Parathyroid adenoma (tissue), 2 donors: ENCODE measurements at regions not wholly inside any gene's neighbourhood (a gene's known extent, or its start where the extent isn't known, plus 50 kb on each side); places are given as distances from the start of the nearest gene placed in this dataset.
"Not testable (repeated sequence)": the region's sequence is repeated elsewhere in the genome, so short reads cannot be mapped to it uniquely, and the experiment has no call there.

ENCODE experiments used
- H2AFZ ChIP-seq: fragments of 300-600 bp; sonication (generic); one replicate; pipeline ENCODE4 v1.7.0; 2017; ENCODE audit warnings: antibody characterized with exemption, mild to moderate bottlenecking
- H3K27ac ChIP-seq: fragments of 300-600 bp; sonication (generic); one replicate; pipeline ENCODE4 v1.7.0; 2017
- H3K27me3 ChIP-seq: fragments of 300-600 bp; sonication (generic); one replicate; pipeline ENCODE4 v1.7.0; 2017; ENCODE audit warnings: low read length; ENCODE audit not compliant: control insufficient read depth, insufficient read depth
- H3K36me3 ChIP-seq: fragments of 300-600 bp; sonication (generic); one replicate; pipeline ENCODE4 v1.7.0; 2017; ENCODE audit warnings: low read length; ENCODE audit not compliant: control insufficient read depth, insufficient read depth
- H3K4me1 ChIP-seq: fragments of 300-600 bp; sonication (generic); one replicate; pipeline ENCODE4 v1.7.0; 2017; ENCODE audit warnings: control low read depth
- H3K4me2 ChIP-seq: fragments of 300-600 bp; sonication (generic); one replicate; pipeline ENCODE4 v1.7.0; 2017; ENCODE audit warnings: low read length
- H3K4me3 ChIP-seq: fragments of 300-600 bp; sonication (generic); one replicate; pipeline ENCODE4 v1.7.0; 2017; ENCODE audit warnings: low read depth, low read length
- H3K79me2 ChIP-seq: fragments of 300-600 bp; sonication (generic); one replicate; pipeline ENCODE4 v1.7.0; 2017; ENCODE audit warnings: control low read depth
- H3K9ac ChIP-seq: fragments of 300-600 bp; sonication (generic); one replicate; pipeline ENCODE4 v1.7.0; 2017; ENCODE audit warnings: mild to moderate bottlenecking
- H3K9me3 ChIP-seq: fragments of 300-600 bp; sonication (generic); one replicate; pipeline ENCODE4 v1.7.0; 2017; ENCODE audit warnings: low read length; ENCODE audit not compliant: control insufficient read depth
- donor health status: primary hyperparathyroidism.

- not testable (repeated sequence) for H3K36me3 ChIP-seq, H3K4me3 ChIP-seq, H3K27ac ChIP-seq, H3K9me3 ChIP-seq, H3K4me1 ChIP-seq, H3K79me2 ChIP-seq, H3K27me3 ChIP-seq, H2AFZ ChIP-seq, H3K4me2 ChIP-seq, H3K9ac ChIP-seq
Measured at GRCh38 chr2:87516369-87516967, 231.4 kb upstream of the PLGLB2 start.

DNA sequence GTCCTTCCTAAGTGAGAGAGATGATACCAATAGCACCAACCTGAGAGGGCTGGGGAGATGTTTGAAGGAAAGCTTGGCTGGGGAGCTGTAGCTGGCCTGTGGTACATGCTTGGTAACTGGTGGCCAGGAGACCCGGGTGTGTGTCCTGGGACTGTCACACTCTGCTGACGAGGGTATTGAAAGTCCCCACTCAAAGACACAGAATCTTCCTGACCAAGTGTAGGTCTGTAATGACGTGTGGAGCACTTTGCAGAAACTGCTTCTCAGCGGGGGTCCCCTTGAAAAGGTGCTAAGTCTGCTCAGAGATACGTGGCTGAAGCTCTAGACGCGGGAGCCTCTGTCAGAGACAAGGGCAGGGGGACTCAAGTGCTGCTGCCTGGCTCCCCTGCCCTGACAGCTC, 230.4 kb upstream of the PLGLB2 start:
- H3K36me3 ChIP-seq, H2AFZ ChIP-seq, H3K4me2 ChIP-seq, H3K4me3 ChIP-seq, H3K27me3 ChIP-seq, H3K9ac ChIP-seq, H3K79me2 ChIP-seq, H3K9me3 ChIP-seq, H3K27ac ChIP-seq, H3K4me1 ChIP-seq: not testable (repeated sequence)

DNA sequence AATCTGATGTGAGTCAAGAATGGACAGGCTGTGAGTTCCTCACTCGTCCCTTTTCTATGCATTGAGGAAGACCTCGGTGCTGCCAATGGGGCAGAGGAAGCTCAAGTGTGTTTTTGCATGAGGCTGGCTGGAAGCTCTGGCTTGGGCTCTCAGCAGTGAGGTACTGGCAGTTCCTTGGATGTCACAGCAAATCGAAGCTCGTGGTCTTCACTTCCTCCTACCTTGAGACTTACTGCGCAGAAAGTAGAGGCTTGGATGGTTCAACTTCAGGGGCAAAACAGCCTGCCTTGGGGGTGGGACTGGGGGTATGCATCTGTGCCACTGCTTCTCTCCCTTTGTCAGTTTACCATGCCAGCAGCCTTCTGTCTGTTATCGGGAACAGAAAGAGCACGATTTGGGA, 229.8 kb upstream of the PLGLB2 start:
- not testable (repeated sequence) for H3K27ac ChIP-seq, H3K79me2 ChIP-seq

DNA sequence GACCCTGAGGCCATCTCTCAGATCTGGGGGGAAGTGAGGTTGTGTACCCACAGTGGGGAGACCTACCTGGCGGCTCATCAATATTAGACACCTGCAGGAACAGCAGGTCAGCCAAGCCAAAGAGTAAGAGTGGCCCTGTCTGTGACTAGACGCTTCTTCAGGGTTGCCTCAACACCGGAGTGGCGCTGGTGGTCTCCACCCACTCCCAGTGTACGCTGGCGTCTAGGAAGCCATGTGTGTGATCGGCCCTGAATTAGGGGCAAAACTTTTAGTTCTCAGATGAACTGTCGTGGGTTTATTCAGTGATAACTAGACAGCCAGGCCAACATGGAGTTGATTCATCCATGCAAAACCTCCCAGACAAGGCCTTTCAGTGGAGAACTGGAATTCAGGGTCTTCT, 229.3 kb upstream of the PLGLB2 start:
- H3K27me3 ChIP-seq, H3K9me3 ChIP-seq, H3K27ac ChIP-seq, H3K4me2 ChIP-seq, H3K79me2 ChIP-seq, H2AFZ ChIP-seq, H3K4me1 ChIP-seq, H3K4me3 ChIP-seq, H3K36me3 ChIP-seq, H3K9ac ChIP-seq: not testable (repeated sequence)

More for the DNA sequence above, 229.8 kb upstream of the PLGLB2 start:
- not testable (repeated sequence) for H3K36me3 ChIP-seq, H3K4me2 ChIP-seq, H3K9me3 ChIP-seq, H2AFZ ChIP-seq, H3K4me3 ChIP-seq, H3K4me1 ChIP-seq, H3K27me3 ChIP-seq, H3K9ac ChIP-seq

DNA sequence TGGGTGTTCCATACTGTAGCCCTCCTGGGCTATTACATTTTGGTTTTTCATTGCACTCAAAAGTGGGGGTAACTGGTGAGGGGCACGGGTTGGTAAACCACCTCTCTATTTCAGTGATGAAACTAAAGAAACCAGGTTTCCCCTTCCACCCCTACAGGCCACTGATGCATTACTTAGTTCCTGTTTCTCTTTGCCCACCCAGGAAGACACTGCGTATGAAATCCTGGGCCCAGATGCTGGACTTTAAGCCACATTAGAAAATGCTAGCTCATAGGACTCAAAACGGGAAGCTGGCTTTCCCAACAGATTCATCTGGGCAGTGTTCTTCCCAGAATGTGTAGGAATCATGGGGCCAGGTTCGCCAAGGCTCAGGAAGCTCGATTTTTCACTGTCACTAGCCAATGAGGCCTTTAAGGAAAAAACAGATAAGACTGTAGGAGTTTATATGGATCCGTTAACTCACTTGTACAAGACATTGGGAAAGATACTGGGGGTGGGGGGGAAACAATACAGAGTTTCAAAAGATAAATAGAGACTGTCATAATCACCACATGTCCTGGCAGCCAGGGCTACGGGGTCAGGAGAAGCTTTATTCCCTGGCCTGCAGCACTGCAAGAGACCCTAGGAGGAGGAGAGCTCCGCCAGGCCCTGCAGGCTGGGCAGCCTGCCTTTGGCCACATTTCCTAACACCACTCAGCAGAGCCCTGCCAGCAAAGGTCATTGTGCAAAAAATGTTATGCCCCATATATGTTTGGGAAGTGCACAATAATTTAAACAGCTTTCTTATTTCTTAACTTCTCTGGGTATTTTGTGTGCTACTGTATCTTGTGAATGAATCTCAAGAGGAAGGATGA, 228.5 kb upstream of the PLGLB2 start:
- not testable (repeated sequence) for H3K79me2 ChIP-seq, H3K4me2 ChIP-seq, H2AFZ ChIP-seq, H3K36me3 ChIP-seq, H3K27me3 ChIP-seq, H3K4me3 ChIP-seq, H3K9me3 ChIP-seq, H3K27ac ChIP-seq, H3K4me1 ChIP-seq, H3K9ac ChIP-seq

DNA sequence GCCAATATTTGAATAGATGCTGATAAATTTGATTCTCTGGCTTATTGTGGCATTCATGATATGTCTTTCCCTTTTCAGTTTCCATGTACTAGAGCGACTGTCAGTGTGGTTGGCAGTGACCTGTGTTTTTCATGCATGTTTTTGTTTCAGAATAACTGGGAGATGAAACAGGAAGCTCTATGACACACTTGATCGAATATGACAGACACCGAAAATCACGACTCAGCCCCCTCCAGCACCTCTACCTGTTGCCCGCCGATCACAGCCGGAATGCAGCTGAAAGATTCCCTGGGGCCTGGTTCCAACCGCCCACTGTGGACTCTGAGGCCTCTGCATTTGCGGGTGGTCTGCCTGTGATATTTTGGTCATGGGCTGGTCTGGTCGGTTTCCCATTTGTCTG, 226.8 kb upstream of the PLGLB2 start:
- not testable (repeated sequence) for H3K27ac ChIP-seq, H3K27me3 ChIP-seq, H3K9me3 ChIP-seq, H3K4me1 ChIP-seq, H3K36me3 ChIP-seq, H3K4me3 ChIP-seq, H2AFZ ChIP-seq, H3K4me2 ChIP-seq, H3K79me2 ChIP-seq, H3K9ac ChIP-seq

- not testable (repeated sequence) for H3K79me2 ChIP-seq, H3K36me3 ChIP-seq, H3K27me3 ChIP-seq, H3K4me3 ChIP-seq, H3K9ac ChIP-seq, H3K9me3 ChIP-seq, H3K4me2 ChIP-seq, H3K4me1 ChIP-seq, H3K27ac ChIP-seq, H2AFZ ChIP-seq
Measured at GRCh38 chr2:87521489-87521888, 226.4 kb upstream of the PLGLB2 start.

GRCh38 chr2:87524619-87525188, 223.2 kb upstream of the PLGLB2 start:
- not testable (repeated sequence) for H3K79me2 ChIP-seq, H3K4me2 ChIP-seq

GRCh38 chr2:87525497-87525991, 222.3 kb upstream of the PLGLB2 start:
- H3K4me2 ChIP-seq, H3K36me3 ChIP-seq, H3K27ac ChIP-seq, H2AFZ ChIP-seq, H3K4me3 ChIP-seq, H3K4me1 ChIP-seq, H3K9me3 ChIP-seq, H3K79me2 ChIP-seq, H3K27me3 ChIP-seq, H3K9ac ChIP-seq: not testable (repeated sequence)

More at GRCh38 chr2:87524619-87525188, 223.2 kb upstream of the PLGLB2 start:
- H3K9ac ChIP-seq, H3K27ac ChIP-seq, H3K27me3 ChIP-seq, H3K4me3 ChIP-seq, H3K4me1 ChIP-seq, H2AFZ ChIP-seq, H3K9me3 ChIP-seq, H3K36me3 ChIP-seq: not testable (repeated sequence)

DNA sequence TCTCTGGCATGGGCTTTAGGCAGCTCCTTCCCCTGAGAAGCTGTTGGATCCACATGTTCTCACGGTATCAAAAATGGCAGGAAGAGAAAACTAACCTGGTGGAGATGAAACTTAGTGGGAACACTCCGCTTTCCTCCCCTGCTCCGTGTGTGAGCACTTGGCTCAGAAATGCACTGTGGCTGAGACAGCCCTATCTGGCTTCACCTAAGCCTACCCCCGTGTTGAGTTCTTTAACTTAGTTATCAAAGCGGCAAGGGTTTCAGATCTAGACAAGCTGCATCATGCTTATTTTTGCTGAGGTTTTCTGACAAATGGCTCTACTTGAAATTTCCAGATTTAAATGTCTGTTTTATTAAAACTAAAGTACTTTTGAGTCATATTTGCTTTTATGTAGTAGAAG, 221.6 kb upstream of the PLGLB2 start:
- H3K4me1 ChIP-seq, H3K27ac ChIP-seq, H3K4me2 ChIP-seq, H3K9me3 ChIP-seq, H3K79me2 ChIP-seq, H3K9ac ChIP-seq, H3K36me3 ChIP-seq, H3K27me3 ChIP-seq, H3K4me3 ChIP-seq, H2AFZ ChIP-seq: not testable (repeated sequence)
